Stimulated activated CD8-positive, alpha-beta memory T cell treated with anti-CD3 and anti-CD28 coated beads, Interleukin-7, amount 100 ng/mL, for 4 hours (primary cell): ENCODE measurements at regions not wholly inside any gene's neighbourhood (a gene's known extent, or its start where the extent isn't known, plus 50 kb on each side); places are given as distances from the start of the nearest gene placed in this dataset.

Experiments used
- DNase-seq, 2 donors: peaks; one replicate each; pipeline ENCODE4 v3.0.0-alpha.2; 2020; ENCODE audit warnings: low read depth in 2 of 2

- DNase-seq = no peak
Measured at GRCh38 chr10:8874972-8875371, 820.5 kb downstream of the GATA3 start.

GRCh38 chr10:8876171-8876570 lies 821.7 kb downstream of the GATA3 start:
- DNase-seq = no peak

- no peak for DNase-seq
Measured at GRCh38 chr10:8889538-8889937, 835.0 kb downstream of the GATA3 start.

- DNase-seq = no peak
Measured at GRCh38 chr10:8893102-8893501, 838.6 kb downstream of the GATA3 start.

GRCh38 chr10:8894148-8894547 lies 839.7 kb downstream of the GATA3 start:
- no peak for DNase-seq

GRCh38 chr10:8897769-8898168 lies 843.3 kb downstream of the GATA3 start:
- DNase-seq = no peak

GRCh38 chr10:8898745-8899330 lies 844.4 kb downstream of the GATA3 start:
- DNase-seq = no peak

GRCh38 chr10:8902926-8903325 lies 848.4 kb downstream of the GATA3 start:
- DNase-seq = no peak

GRCh38 chr10:8908013-8908412 lies 853.5 kb downstream of the GATA3 start:
- DNase-seq = no peak

- DNase-seq = no peak
Measured at GRCh38 chr10:8910314-8910713, 855.8 kb downstream of the GATA3 start.

- no peak for DNase-seq
Measured at GRCh38 chr10:8911032-8911431, 856.5 kb downstream of the GATA3 start.

- no peak for DNase-seq
Measured at GRCh38 chr10:8912108-8912507, 857.6 kb downstream of the GATA3 start.

GRCh38 chr10:8913720-8914119 lies 859.2 kb downstream of the GATA3 start:
- DNase-seq = no peak

GRCh38 chr10:8919280-8919679 lies 864.8 kb downstream of the GATA3 start:
- DNase-seq = no peak

GRCh38 chr10:8921568-8921967 lies 867.1 kb downstream of the GATA3 start:
- no peak for DNase-seq

GRCh38 chr10:8923096-8923495 lies 868.6 kb downstream of the GATA3 start:
- DNase-seq = no peak

- DNase-seq = no peak
Measured at GRCh38 chr10:8927705-8928104, 873.2 kb downstream of the GATA3 start.

- no peak for DNase-seq
Measured at GRCh38 chr10:8946451-8946850, 892.0 kb downstream of the GATA3 start.

- no peak for DNase-seq
Measured at GRCh38 chr10:8950978-8951377, 896.5 kb downstream of the GATA3 start.

- no peak for DNase-seq
Measured at GRCh38 chr10:8951440-8952089, 897.1 kb downstream of the GATA3 start.

- DNase-seq = no peak
Measured at GRCh38 chr10:8956400-8956799, 901.9 kb downstream of the GATA3 start.

GRCh38 chr10:8962249-8962648 lies 907.8 kb downstream of the GATA3 start:
- no peak for DNase-seq

GRCh38 chr10:8967061-8967460 lies 912.6 kb downstream of the GATA3 start:
- DNase-seq = no peak

GRCh38 chr10:8969853-8970252 lies 915.4 kb downstream of the GATA3 start:
- DNase-seq = no peak
